ENCODE measurements at regions not wholly inside any gene's neighbourhood (a gene's known extent, or its start where the extent isn't known, plus 50 kb on each side); places are given as distances from the start of the nearest gene placed in this dataset.
A peak's percentile ranks its signal among the peaks of the same experiment; 100 is the strongest.

GRCh38 chr9:91043056-91043810 lies 241.6 kb downstream of the SYK start:
- no peak for DNase-seq (ENCODE audit: low read depth in 2 of 2)
- TF ChIP-seq, protein P1, sequence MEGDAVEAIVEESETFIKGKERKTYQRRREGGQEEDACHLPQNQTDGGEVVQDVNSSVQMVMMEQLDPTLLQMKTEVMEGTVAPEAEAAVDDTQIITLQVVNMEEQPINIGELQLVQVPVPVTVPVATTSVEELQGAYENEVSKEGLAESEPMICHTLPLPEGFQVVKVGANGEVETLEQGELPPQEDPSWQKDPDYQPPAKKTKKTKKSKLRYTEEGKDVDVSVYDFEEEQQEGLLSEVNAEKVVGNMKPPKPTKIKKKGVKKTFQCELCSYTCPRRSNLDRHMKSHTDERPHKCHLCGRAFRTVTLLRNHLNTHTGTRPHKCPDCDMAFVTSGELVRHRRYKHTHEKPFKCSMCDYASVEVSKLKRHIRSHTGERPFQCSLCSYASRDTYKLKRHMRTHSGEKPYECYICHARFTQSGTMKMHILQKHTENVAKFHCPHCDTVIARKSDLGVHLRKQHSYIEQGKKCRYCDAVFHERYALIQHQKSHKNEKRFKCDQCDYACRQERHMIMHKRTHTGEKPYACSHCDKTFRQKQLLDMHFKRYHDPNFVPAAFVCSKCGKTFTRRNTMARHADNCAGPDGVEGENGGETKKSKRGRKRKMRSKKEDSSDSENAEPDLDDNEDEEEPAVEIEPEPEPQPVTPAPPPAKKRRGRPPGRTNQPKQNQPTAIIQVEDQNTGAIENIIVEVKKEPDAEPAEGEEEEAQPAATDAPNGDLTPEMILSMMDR (IDR thresholded peaks at IDR 0.05; ENCODE audit: low read depth, low read length), result no peak
- H3K4me3 ChIP-seq (replicated peaks in 1 of 2; ENCODE audit: low read depth in 2 of 2, low read length in 2 of 2), result no peak overlapping the region

- H3K4me3 ChIP-seq (replicated peaks in 1 of 2; ENCODE audit: low read depth in 2 of 2, low read length in 2 of 2), result no peak overlapping the region
- no peak for DNase-seq (ENCODE audit: low read depth in 2 of 2)
- TF ChIP-seq, protein P1 (IDR thresholded peaks at IDR 0.05; ENCODE audit: low read depth, low read length), result no peak
These were observed 242.2 kb downstream of the SYK start for GRCh38 chr9:91043811-91044175.

- H3K4me3 ChIP-seq (replicated peaks in 1 of 2; ENCODE audit: low read depth in 2 of 2, low read length in 2 of 2), result no peak overlapping the region
- TF ChIP-seq, protein P1 (IDR thresholded peaks at IDR 0.05; ENCODE audit: low read depth, low read length), result no peak
- no peak for DNase-seq (ENCODE audit: low read depth in 2 of 2)
These were observed 242.7 kb downstream of the SYK start for GRCh38 chr9:91044354-91044753.

DNA sequence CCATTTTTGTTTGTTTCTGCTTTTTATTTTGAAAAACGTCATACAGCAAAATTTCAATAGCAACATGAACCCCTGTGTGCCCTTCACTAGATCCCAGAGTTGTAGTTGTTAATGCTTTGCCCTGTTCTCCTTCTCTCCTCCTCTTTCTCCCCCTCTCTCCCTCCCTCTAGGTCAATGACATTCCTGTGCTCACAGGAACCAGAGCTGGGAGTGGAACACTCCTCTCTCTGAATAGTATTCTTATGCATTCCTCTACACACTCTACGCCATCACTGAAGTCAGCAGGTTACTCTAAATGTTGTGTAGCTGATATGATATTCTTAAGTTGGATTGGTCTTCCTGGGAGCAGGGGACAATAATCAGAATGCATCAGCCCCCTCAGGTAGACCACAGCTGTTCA lies 243.4 kb downstream of the SYK start:
- TF ChIP-seq, protein P1 (IDR thresholded peaks at IDR 0.05; ENCODE audit: low read depth, low read length), result no peak
- H3K4me3 ChIP-seq (replicated peaks in 1 of 2; ENCODE audit: low read depth in 2 of 2, low read length in 2 of 2), result no peak overlapping the region
- DNase-seq (ENCODE audit: low read depth in 2 of 2), result no peak

GRCh38 chr9:91047529-91047928 lies 245.9 kb downstream of the SYK start:
- no peak for DNase-seq (ENCODE audit: low read depth in 2 of 2)
- TF ChIP-seq, protein P1 (IDR thresholded peaks at IDR 0.05; ENCODE audit: low read depth, low read length), result no peak
- no peak overlapping the region for H3K4me3 ChIP-seq (replicated peaks in 1 of 2; ENCODE audit: low read depth in 2 of 2, low read length in 2 of 2)

- peak; percentile 79 to 81 for DNase-seq (ENCODE audit: low read depth in 2 of 2)
- no peak overlapping the region for H3K4me3 ChIP-seq (replicated peaks in 1 of 2; ENCODE audit: low read depth in 2 of 2, low read length in 2 of 2)
- TF ChIP-seq, protein P1 (IDR thresholded peaks at IDR 0.05; ENCODE audit: low read depth, low read length), result no peak
These were observed 246.5 kb downstream of the SYK start for GRCh38 chr9:91047993-91048607.
